ENCODE measurements at regions not wholly inside any gene's neighbourhood (a gene's known extent, or its start where the extent isn't known, plus 50 kb on each side); places are given as distances from the start of the nearest gene placed in this dataset.

GRCh38 chr20:40168981-40169620 lies 519.9 kb downstream of the MAFB start:
- H3K36me3 Mint-ChIP-seq (ENCODE audit: low read depth) = no peaks in the 10 kb centered on the region
- no peak for DNase-seq (ENCODE audit: low spot score)
- H3K9me3 Mint-ChIP-seq = no peaks in the 10 kb centered on the region
- no peak overlapping the region for H3K4me3 Mint-ChIP-seq
- H3K27ac Mint-ChIP-seq = no peak overlapping the region
- H3K27me3 Mint-ChIP-seq (ENCODE audit: low read depth) = no peaks in the 10 kb centered on the region
- H3K4me1 Mint-ChIP-seq (ENCODE audit: low read depth) = no peaks in the 10 kb centered on the region

GRCh38 chr20:40161391-40161790 lies 527.6 kb downstream of the MAFB start:
- Mint-ChIP-seq H3K4me1 (ENCODE audit: low read depth) (no peaks in the 10 kb centered on the region), H3K36me3 (ENCODE audit: low read depth) (no peaks in the 10 kb centered on the region), H3K27ac (no peak overlapping the region), H3K27me3 (ENCODE audit: low read depth) (no peaks in the 10 kb centered on the region), H3K4me3 (no peak overlapping the region), H3K9me3 (no peaks in the 10 kb centered on the region)
- no peak for DNase-seq (ENCODE audit: low spot score)

- H3K9me3 Mint-ChIP-seq = no peaks in the 10 kb centered on the region
- H3K36me3 Mint-ChIP-seq (ENCODE audit: low read depth) = no peaks in the 10 kb centered on the region
- no peak for DNase-seq (ENCODE audit: low spot score)
- no peak overlapping the region for H3K4me3 Mint-ChIP-seq
- no peaks in the 10 kb centered on the region for H3K4me1 Mint-ChIP-seq (ENCODE audit: low read depth)
- H3K27me3 Mint-ChIP-seq (ENCODE audit: low read depth) = no peaks in the 10 kb centered on the region
- no peak overlapping the region for H3K27ac Mint-ChIP-seq
These were observed 528.9 kb downstream of the MAFB start for GRCh38 chr20:40160097-40160550.

DNA sequence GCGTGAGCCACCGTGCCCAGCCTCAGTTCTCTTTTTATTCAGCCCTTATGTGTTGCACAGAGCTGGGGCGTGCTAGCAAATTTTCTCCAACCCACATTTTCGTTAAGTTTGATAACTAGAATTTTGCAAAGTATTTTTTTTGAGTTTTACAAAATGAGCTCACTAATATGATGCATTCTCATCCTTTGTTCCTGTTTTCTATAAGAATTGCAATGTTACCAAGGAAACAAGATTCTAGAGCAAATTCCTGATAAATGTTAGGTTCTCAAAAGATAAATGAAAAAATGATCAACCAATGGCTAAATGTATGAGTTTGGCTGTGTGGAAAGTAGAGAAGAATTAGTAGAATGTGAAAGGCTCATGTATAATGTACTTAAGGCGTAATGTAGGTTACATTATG lies 529.8 kb downstream of the MAFB start:
- no peaks in the 10 kb centered on the region for H3K4me1 Mint-ChIP-seq (ENCODE audit: low read depth)
- no peaks in the 10 kb centered on the region for H3K36me3 Mint-ChIP-seq (ENCODE audit: low read depth)
- no peak overlapping the region for H3K27ac Mint-ChIP-seq
- H3K4me3 Mint-ChIP-seq = no peak overlapping the region
- no peaks in the 10 kb centered on the region for H3K9me3 Mint-ChIP-seq
- no peaks in the 10 kb centered on the region for H3K27me3 Mint-ChIP-seq (ENCODE audit: low read depth)
- DNase-seq (ENCODE audit: low spot score) = no peak

DNA sequence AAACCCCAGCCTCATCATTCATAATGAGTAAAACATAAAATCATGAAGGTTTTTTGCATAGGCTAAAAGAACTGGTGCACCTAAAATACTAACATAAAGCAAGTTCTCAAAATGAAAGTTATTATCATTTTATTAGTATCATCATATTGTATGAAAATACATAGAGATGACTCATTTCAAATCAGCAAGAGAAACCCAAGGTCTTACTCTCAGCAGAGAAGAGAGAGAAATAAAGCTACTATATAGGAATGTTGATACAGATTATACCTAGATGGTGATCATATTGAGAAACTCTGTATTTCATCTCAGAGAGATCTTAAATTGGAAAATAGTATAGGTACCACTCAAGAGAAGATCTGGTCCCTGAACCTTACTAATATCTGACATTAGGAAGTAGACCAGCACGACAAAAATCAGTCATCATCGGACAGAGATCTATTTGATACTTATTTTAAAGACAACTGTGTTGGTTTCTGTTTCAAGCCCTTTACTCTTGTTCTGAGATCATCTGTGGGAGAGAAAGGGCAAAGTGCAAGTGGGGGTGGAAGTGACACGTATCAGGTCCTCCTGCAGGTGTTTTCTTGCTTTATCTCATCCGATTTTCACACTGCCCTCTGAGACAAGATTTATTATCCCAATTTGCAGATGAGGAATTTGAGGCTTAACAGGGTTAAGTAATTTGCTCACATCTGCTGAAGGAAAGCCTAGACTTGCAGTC lies 532.3 kb downstream of the MAFB start:
- Mint-ChIP-seq H3K27ac (no peak overlapping the region), H3K9me3 (no peaks in the 10 kb centered on the region), H3K36me3 (ENCODE audit: low read depth) (no peaks in the 10 kb centered on the region), H3K4me1 (ENCODE audit: low read depth) (no peaks in the 10 kb centered on the region), H3K27me3 (ENCODE audit: low read depth) (no peaks in the 10 kb centered on the region), H3K4me3 (no peak overlapping the region)
- no peak for DNase-seq (ENCODE audit: low spot score)

DNA sequence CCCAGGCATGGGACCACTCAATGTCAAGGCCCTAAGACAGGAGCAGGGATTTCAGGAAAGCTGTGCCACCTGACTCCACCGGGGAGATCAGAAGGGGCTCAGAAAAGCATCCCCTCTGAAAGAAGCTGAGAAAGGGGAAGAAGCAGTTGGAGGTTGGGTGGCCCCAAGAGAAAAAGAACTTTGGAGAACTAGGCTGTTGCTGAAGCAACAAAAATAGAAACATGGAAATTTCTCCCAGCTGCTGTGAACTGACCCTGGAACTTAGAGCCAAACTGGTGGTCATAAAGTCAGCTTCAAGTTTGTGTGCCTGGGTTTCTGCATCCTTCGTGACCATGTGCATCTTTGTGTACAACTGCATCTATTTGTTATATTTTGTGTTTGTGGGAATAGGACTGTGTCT lies 534.5 kb downstream of the MAFB start:
- Mint-ChIP-seq H3K9me3 (no peaks in the 10 kb centered on the region), H3K27me3 (ENCODE audit: low read depth) (no peaks in the 10 kb centered on the region), H3K27ac (no peak overlapping the region), H3K4me3 (no peak overlapping the region), H3K36me3 (ENCODE audit: low read depth) (no peaks in the 10 kb centered on the region), H3K4me1 (ENCODE audit: low read depth) (no peaks in the 10 kb centered on the region)
- no peak for DNase-seq (ENCODE audit: low spot score)

DNA sequence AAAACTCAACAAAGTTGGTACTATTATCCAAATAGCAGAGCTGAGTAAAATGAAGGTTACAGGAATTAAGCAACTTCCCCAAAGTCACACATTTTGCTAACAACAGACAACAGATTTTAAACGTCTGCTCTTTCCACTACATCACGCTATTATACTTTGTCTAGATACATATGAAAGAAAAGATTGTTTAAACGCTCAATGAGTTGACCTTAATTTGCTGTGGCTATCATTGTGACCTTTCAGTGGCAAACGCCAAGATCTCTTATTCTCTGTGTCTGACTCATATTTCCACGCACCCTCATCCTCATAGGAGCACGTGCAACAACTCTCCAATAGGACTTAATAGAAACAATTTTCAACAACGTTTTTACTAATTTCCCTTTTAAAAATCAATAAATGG lies 540.1 kb downstream of the MAFB start:
- DNase-seq (ENCODE audit: low spot score) = no peak
- no peak overlapping the region for H3K4me3 Mint-ChIP-seq
- H3K4me1 Mint-ChIP-seq (ENCODE audit: low read depth) = no peaks in the 10 kb centered on the region
- no peaks in the 10 kb centered on the region for H3K27me3 Mint-ChIP-seq (ENCODE audit: low read depth)
- H3K36me3 Mint-ChIP-seq (ENCODE audit: low read depth) = no peaks in the 10 kb centered on the region
- H3K27ac Mint-ChIP-seq = no peak overlapping the region
- H3K9me3 Mint-ChIP-seq = no peaks in the 10 kb centered on the region

DNA sequence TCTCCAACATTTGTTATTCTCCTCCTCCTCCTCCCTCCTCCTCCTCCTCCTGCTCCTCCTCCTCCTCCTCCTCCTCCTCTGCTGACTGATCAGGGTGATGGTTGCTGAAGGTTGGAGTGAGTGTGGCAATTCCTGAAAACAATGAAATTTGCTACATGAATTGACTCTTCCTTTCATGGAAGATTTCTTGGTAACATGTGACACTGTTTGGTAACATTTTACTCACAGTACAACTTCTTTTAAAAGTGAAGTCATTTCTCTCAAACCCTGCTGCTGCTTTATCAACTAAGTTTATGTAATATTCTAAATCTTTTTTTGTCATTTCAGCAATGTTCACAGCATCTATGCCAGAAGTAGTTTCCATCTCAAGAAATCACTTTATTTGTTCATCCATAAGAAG lies 543.0 kb downstream of the MAFB start:
- H3K36me3 Mint-ChIP-seq (ENCODE audit: low read depth) = no peaks in the 10 kb centered on the region
- no peak for DNase-seq (ENCODE audit: low spot score)
- H3K4me1 Mint-ChIP-seq (ENCODE audit: low read depth) = no peaks in the 10 kb centered on the region
- no peak overlapping the region for H3K27ac Mint-ChIP-seq
- H3K27me3 Mint-ChIP-seq (ENCODE audit: low read depth) = no peaks in the 10 kb centered on the region
- H3K9me3 Mint-ChIP-seq = no peaks in the 10 kb centered on the region
- H3K4me3 Mint-ChIP-seq = no peak overlapping the region

DNA sequence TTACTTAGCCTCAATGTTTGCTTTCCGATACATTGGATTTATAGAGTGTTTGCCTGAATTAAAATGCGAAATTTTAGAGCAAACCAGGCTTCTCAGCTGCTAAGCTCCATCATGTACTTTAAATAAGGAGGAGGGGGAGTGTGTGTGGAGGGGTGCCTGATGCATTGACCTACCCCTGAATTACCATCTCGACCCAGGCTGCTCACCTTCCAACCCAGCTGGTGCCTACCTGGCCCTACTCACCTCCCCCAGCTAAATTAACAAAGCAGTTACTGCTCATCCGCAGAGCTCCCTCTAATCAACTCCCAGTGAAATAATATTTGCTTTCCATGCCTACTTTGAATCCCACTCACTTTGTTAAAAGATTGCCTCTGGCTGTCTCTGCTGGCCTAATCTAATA lies 544.5 kb downstream of the MAFB start:
- H3K27me3 Mint-ChIP-seq (ENCODE audit: low read depth) = no peaks in the 10 kb centered on the region
- H3K36me3 Mint-ChIP-seq (ENCODE audit: low read depth) = no peaks in the 10 kb centered on the region
- no peak for DNase-seq (ENCODE audit: low spot score)
- H3K4me1 Mint-ChIP-seq (ENCODE audit: low read depth) = no peaks in the 10 kb centered on the region
- H3K4me3 Mint-ChIP-seq = no peak overlapping the region
- no peaks in the 10 kb centered on the region for H3K9me3 Mint-ChIP-seq
- H3K27ac Mint-ChIP-seq = no peak overlapping the region

DNA sequence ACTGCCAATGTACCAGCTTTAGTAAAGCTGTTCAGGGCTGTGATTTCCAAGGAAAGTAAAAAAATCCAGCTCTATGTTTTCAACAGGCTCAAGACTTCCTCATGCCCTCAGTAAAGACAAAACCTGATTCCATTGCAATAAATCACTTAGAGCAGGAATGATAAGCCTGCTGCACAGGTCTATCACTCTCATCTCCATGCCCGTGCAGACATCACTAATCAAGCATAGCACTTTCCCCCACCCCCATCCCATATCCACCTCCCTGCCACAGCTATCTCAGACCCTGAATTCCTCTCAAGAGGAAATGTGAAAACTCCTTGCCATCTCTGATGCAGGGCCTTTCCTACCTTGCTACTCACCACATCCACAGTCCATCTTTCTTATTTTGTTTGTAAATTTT lies 554.9 kb downstream of the MAFB start:
- no peaks in the 10 kb centered on the region for H3K27me3 Mint-ChIP-seq (ENCODE audit: low read depth)
- no peak overlapping the region for H3K4me3 Mint-ChIP-seq
- no peaks in the 10 kb centered on the region for H3K36me3 Mint-ChIP-seq (ENCODE audit: low read depth)
- DNase-seq (ENCODE audit: low spot score) = no peak
- H3K4me1 Mint-ChIP-seq (ENCODE audit: low read depth) = no peaks in the 10 kb centered on the region
- H3K9me3 Mint-ChIP-seq = no peaks in the 10 kb centered on the region
- no peak overlapping the region for H3K27ac Mint-ChIP-seq

GRCh38 chr20:40120827-40121226 lies 568.2 kb downstream of the MAFB start:
- H3K9me3 Mint-ChIP-seq = no peaks in the 10 kb centered on the region
- H3K27me3 Mint-ChIP-seq (ENCODE audit: low read depth) = no peaks in the 10 kb centered on the region
- H3K36me3 Mint-ChIP-seq (ENCODE audit: low read depth) = no peaks in the 10 kb centered on the region
- H3K27ac Mint-ChIP-seq = no peak overlapping the region
- H3K4me3 Mint-ChIP-seq = no peak overlapping the region
- no peak for DNase-seq (ENCODE audit: low spot score)
- no peaks in the 10 kb centered on the region for H3K4me1 Mint-ChIP-seq (ENCODE audit: low read depth)

DNA sequence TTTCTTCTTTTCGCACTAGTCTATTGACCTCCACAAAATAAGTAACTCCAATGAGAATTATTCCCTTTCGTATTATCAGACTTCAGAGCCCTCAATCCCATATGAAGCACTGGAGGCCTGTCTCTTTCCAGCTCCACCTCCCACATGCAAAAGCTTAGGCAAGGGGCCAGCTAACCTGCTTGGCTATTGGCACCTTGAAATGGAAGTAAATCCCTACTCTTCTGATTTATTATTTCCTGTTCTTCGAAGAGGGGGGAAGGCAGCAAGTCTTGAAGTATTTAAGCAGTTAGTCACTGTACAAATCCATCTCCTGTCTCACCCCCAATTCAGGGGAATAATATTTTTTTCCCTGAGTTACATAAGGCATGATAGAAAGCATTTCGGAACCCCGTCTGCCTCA lies 577.8 kb downstream of the MAFB start:
- Mint-ChIP-seq H3K36me3 (ENCODE audit: low read depth) (no peaks in the 10 kb centered on the region), H3K4me3 (no peak overlapping the region), H3K27me3 (ENCODE audit: low read depth) (no peaks in the 10 kb centered on the region), H3K27ac (no peak overlapping the region), H3K9me3 (no peaks in the 10 kb centered on the region), H3K4me1 (ENCODE audit: low read depth) (no peaks in the 10 kb centered on the region)
- DNase-seq (ENCODE audit: low spot score) = no peak

- no peaks in the 10 kb centered on the region for H3K36me3 Mint-ChIP-seq (ENCODE audit: low read depth)
- H3K9me3 Mint-ChIP-seq = no peaks in the 10 kb centered on the region
- no peaks in the 10 kb centered on the region for H3K4me1 Mint-ChIP-seq (ENCODE audit: low read depth)
- H3K27ac Mint-ChIP-seq = no peak overlapping the region
- no peak for DNase-seq (ENCODE audit: low spot score)
- H3K4me3 Mint-ChIP-seq = no peak overlapping the region
- no peaks in the 10 kb centered on the region for H3K27me3 Mint-ChIP-seq (ENCODE audit: low read depth)
These were observed 578.7 kb downstream of the MAFB start for GRCh38 chr20:40110311-40110831.

DNA sequence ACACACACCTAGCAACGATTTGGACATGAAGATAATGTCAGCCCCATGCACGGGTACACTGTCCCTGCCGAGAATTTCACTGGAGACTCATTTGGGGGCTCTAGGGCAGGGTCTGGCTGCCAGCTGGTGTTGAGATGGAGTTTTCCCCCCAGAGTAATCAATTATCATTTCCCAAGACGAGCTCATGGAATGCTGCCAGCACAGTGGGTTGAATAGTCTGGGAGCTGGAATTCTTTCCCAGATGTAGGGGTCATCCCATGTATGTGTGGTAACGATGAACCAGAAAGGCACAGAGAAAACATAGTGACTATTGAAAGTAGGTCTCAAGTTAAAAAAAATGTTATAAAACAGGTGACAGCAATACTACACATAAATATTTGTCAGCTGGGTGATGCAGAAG lies 579.9 kb downstream of the MAFB start:
- no peaks in the 10 kb centered on the region for H3K27me3 Mint-ChIP-seq (ENCODE audit: low read depth)
- H3K36me3 Mint-ChIP-seq (ENCODE audit: low read depth) = no peaks in the 10 kb centered on the region
- no peak overlapping the region for H3K4me3 Mint-ChIP-seq
- no peak for DNase-seq (ENCODE audit: low spot score)
- H3K9me3 Mint-ChIP-seq = no peaks in the 10 kb centered on the region
- no peaks in the 10 kb centered on the region for H3K4me1 Mint-ChIP-seq (ENCODE audit: low read depth)
- no peak overlapping the region for H3K27ac Mint-ChIP-seq

DNA sequence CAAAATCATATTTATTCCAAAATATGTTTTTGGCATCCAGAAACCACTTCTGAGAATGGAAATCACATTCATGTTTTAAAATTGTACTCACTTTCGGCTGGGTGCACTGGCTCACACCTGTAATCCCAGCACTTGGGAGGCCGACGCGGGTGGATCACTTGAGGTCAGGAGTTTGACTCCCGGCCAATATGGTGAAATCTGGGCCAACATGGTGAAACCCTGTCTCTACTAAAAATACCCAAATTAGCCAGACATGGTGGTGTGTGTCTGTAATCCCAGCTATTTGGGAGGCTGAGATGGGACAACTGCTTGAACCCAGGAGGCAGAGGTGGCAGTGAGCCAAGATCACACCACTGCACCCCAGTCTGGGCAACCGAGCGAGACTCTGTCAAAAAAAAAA lies 580.7 kb downstream of the MAFB start:
- no peaks in the 10 kb centered on the region for H3K4me1 Mint-ChIP-seq (ENCODE audit: low read depth)
- H3K4me3 Mint-ChIP-seq = no peak overlapping the region
- H3K27ac Mint-ChIP-seq = no peak overlapping the region
- no peak for DNase-seq (ENCODE audit: low spot score)
- H3K36me3 Mint-ChIP-seq (ENCODE audit: low read depth) = no peaks in the 10 kb centered on the region
- H3K27me3 Mint-ChIP-seq (ENCODE audit: low read depth) = no peaks in the 10 kb centered on the region
- no peaks in the 10 kb centered on the region for H3K9me3 Mint-ChIP-seq

Measured in T-helper 2 cell treated with Interferon-gamma antibody and Interleukin-4, amounts not matched to agents 5 μg/mL and 100 μg/mL, for 36 hours (primary cell).